Neutrophil (primary cell): ENCODE measurements at regions not wholly inside any gene's neighbourhood (a gene's known extent, or its start where the extent isn't known, plus 50 kb on each side); places are given as distances from the start of the nearest gene placed in this dataset.

Experiments used
- H3K27ac ChIP-seq: fragments of 200-600 bp; sonication (generic); 2 replicates; pipeline ENCODE4 v1.5.1; 2016; ENCODE audit warnings: mild to moderate bottlenecking, moderate library complexity
- H3K27me3 ChIP-seq: fragments of 200-600 bp; sonication (generic); 2 replicates; pipeline ENCODE4 v1.6.0; 2016; ENCODE audit warnings: mild to moderate bottlenecking
- H3K36me3 ChIP-seq: fragments of 200-600 bp; sonication (generic); 2 replicates; pipeline ENCODE4 v1.5.1; 2017
- H3K4me1 ChIP-seq, 2 experiments: fragments of 200-600 bp in 1 of 2; sonication (generic) in 1 of 2; 1 replicate in 1 of 2; 2 replicates in 1 of 2; pipeline versions ENCODE4 v1.5.1 to v1.6.1; 2013 to 2016; ENCODE audit warnings: low read depth in 1 of 2, low read length in 1 of 2, mild to moderate bottlenecking in 1 of 2, moderate library complexity in 1 of 2; ENCODE audit not compliant: control insufficient read depth in 1 of 2, insufficient read depth in 1 of 2
- H3K4me3 ChIP-seq, 2 experiments: fragments of 200-600 bp in 1 of 2; sonication (generic) in 1 of 2; 1 replicate in 1 of 2; 2 replicates in 1 of 2; pipeline ENCODE4 v1.5.1; 2013 to 2016; ENCODE audit warnings: low read depth in 1 of 2, low read length in 1 of 2, mild to moderate bottlenecking in 1 of 2, moderate library complexity in 1 of 2
- H3K9me3 ChIP-seq: fragments of 200-600 bp; sonication (generic); 2 replicates; pipeline ENCODE4 v1.5.1; 2016
- CTCF ChIP-seq: fragments of 200-600 bp; sonication (generic); IDR thresholded peaks from 2 replicates; pipeline ENCODE4 v1.5.1; 2016; ENCODE audit warnings: antibody characterized with exemption

- H3K27ac ChIP-seq = no peak overlapping the region
- TF ChIP-seq CTCF = no peak
- no peaks in the 10 kb centered on the region for H3K4me1 ChIP-seq
- H3K36me3 ChIP-seq = no peaks in the 10 kb centered on the region
- no peak overlapping the region for H3K4me3 ChIP-seq
- no peaks in the 10 kb centered on the region for H3K27me3 ChIP-seq
- no peaks in the 10 kb centered on the region for H3K9me3 ChIP-seq
Observed at GRCh38 chr1:96185181-96185580, 536.4 kb upstream of the PTBP2 start.

- H3K27ac ChIP-seq = no peak overlapping the region
- H3K4me3 ChIP-seq = no peak overlapping the region
- H3K36me3 ChIP-seq = no peaks in the 10 kb centered on the region
- H3K27me3 ChIP-seq = no peaks in the 10 kb centered on the region
- TF ChIP-seq CTCF = no peak
- H3K9me3 ChIP-seq = no peaks in the 10 kb centered on the region
- no peaks in the 10 kb centered on the region for H3K4me1 ChIP-seq
Observed at GRCh38 chr1:96187020-96187419, 534.6 kb upstream of the PTBP2 start.

GRCh38 chr1:96191165-96191564 lies 530.4 kb upstream of the PTBP2 start:
- Histone ChIP-seq H3K27ac (no peak overlapping the region), H3K36me3 (no peaks in the 10 kb centered on the region), H3K9me3 (no peaks in the 10 kb centered on the region), H3K27me3 (no peaks in the 10 kb centered on the region), H3K4me1 (no peaks in the 10 kb centered on the region), H3K4me3 (no peak overlapping the region)
- TF ChIP-seq CTCF = no peak

- H3K36me3 ChIP-seq = no peaks in the 10 kb centered on the region
- no peak overlapping the region for H3K27ac ChIP-seq
- H3K4me1 ChIP-seq = no peaks in the 10 kb centered on the region
- H3K4me3 ChIP-seq = no peak overlapping the region
- no peaks in the 10 kb centered on the region for H3K9me3 ChIP-seq
- TF ChIP-seq CTCF = no peak
- no peaks in the 10 kb centered on the region for H3K27me3 ChIP-seq
Observed at GRCh38 chr1:96206451-96206850, 515.1 kb upstream of the PTBP2 start.

- no peak for TF ChIP-seq CTCF
- no peaks in the 10 kb centered on the region for H3K27me3 ChIP-seq
- H3K36me3 ChIP-seq = no peaks in the 10 kb centered on the region
- no peak overlapping the region for H3K4me3 ChIP-seq
- H3K9me3 ChIP-seq = no peaks in the 10 kb centered on the region
- H3K27ac ChIP-seq = no peak overlapping the region
- no peaks in the 10 kb centered on the region for H3K4me1 ChIP-seq
Observed at GRCh38 chr1:96207936-96208335, 513.6 kb upstream of the PTBP2 start.

GRCh38 chr1:96208428-96208827 lies 513.2 kb upstream of the PTBP2 start:
- TF ChIP-seq CTCF = no peak
- Histone ChIP-seq H3K27ac (no peak overlapping the region), H3K4me3 (no peak overlapping the region), H3K4me1 (no peaks in the 10 kb centered on the region), H3K9me3 (no peaks in the 10 kb centered on the region), H3K27me3 (no peaks in the 10 kb centered on the region), H3K36me3 (no peaks in the 10 kb centered on the region)
